ENCODE measurements at regions not wholly inside any gene's neighbourhood (a gene's known extent, or its start where the extent isn't known, plus 50 kb on each side); places are given as distances from the start of the nearest gene placed in this dataset.
A peak's percentile ranks its signal among the peaks of the same experiment; 100 is the strongest.
"Not testable (repeated sequence)": the region's sequence is repeated elsewhere in the genome, so short reads cannot be mapped to it uniquely, and the experiment has no call there.

DNA sequence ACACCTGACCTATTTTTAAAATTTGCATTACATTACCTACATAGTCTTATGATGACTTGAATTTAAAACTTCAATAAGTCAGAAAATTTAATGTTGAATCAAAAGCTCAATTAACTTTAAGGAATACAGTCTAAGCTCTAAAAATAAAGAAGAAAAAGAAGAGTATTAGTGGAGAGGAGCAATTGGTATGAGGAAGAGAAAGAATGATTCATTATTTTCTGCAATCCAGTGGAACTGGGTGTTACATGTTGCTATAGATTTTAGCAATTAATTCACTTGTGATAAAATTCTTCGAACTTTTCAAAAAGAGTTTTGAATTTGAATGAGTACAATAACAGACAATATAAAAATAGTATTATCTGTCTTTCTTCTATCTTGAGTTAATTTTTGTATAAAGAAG lies 158.9 kb upstream of the POT1 start:
- DNase-seq, result no peak

- no peak for DNase-seq
Observed at GRCh38 chr7:125085084-125085483, 155.5 kb upstream of the POT1 start.

GRCh38 chr7:125084196-125084595 lies 154.6 kb upstream of the POT1 start:
- no peak for DNase-seq

DNA sequence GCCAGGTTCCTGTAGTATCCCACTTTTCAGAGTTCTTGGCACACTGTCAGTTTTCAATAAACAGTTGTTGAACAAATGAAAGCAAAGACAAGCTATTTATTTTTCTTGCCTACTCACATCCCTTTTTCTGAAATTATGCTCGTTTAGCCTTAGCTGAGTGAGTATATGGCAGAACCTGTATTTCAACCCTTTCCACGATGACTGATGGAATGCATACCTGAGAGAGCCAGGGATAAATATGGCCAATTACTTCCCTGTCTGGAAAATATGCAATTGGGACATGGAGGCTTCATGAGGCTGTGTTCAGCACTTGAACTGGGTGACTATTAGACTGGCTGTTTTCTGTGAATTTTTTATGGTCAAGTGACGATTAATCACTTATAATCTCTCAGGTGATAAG lies 144.5 kb upstream of the POT1 start:
- DNase-seq, result no peak

DNA sequence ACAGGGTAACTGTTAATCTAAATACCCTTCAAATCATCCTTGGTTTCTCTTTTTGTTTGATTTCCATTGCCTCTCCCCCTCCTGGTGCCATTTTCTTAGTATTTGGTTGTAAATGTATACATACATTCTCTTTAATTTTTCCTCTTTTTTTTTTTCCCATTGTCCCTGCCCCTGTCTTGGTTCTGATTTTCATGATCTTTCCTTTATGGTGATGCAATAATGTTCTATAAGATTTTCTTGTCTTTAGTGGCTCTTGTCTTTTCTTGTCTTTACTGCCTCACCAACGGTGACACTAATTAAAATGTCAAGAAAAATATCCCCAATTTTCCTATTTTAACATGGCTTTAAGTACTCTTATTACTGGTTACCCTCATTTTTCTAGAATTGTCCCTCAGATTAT lies 135.9 kb upstream of the POT1 start:
- DNase-seq, result no peak

GRCh38 chr7:125065001-125065400 lies 135.4 kb upstream of the POT1 start:
- DNase-seq, result no peak

DNA sequence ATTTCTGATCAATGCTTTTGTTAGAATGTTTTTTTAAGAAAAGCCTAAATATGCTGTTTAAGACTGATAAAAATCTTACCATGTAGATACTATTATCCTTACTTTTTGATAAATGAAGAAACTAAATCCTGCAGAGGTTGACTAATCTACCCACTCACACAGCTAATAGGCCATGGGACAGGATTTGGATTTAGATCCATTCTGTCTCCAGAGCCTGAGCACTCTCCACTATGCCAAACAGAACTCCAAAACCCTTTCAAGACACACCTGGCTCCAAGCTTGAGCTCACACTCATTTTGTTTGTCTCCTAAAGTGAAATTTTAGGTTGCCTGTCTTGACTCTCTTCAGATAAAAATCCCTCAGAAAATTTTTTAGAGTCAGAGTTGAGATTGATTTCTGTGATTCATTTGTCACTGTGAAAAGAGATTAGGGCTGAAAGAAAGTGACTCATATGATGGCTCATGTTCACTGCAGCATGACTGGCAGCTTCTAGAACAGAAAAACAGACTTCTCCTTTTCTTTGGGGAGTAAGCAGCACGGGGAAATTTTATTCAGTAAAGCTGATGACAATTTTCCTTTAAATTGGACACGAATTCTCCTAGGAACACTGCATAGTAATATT lies 132.3 kb upstream of the POT1 start:
- DNase-seq, result no peak

DNA sequence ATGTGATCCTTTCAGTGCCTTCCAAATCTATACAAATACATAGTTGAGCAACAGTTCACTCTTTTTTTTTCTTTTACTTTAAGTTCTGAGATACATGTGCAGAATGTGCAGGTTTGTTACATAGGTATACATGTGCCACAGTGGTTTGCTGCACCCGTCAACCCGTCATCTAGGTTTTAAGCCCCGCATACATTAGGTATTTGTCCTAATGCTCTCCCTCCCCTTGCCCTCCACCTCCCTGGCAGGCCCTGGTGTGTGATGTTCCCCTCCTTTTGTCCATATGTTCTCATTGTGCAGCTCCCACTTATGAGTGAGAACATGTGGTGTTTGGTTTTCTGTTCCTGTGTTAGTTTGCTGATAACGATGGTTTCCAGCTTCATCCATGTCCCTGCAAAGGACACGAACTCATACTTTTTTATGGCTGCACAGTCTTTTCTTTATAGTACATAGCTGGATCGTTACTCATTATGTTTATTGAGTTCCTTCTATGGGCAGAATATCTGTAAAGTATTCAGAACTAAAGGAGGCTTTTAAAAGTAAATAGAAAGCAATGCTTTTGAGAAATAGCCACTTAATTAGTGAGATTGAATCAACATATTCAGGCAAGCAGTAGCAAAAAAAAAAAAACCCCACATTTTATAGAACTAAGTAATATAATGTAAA lies 131.6 kb upstream of the POT1 start:
- DNase-seq, result not testable (repeated sequence)

- DNase-seq, result peak; percentile 1
Observed at GRCh38 chr7:125059861-125060456, 130.3 kb upstream of the POT1 start.

GRCh38 chr7:125057963-125058362 lies 128.3 kb upstream of the POT1 start:
- no peak for DNase-seq

GRCh38 chr7:125055376-125055775 lies 125.8 kb upstream of the POT1 start:
- DNase-seq, result no peak

DNA sequence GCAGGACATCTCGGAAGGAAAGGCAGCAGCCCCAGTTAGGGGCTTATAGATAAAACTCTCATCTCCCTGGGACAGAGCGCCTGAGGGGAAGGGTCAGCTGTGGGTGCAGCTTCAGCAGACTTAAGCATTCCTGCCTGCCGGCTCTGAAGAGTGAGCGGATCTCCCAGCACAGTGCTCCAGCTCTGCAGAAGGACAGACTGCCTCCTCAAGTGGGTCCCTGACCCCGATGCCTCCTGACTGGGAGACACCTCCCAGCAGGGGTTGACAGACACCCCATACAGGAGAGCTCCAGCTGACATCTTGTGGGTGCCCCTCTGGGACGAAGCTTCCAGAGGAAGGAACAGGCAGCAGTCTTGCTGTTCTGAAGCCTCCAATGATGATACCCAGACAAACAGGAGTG lies 117.1 kb upstream of the POT1 start:
- DNase-seq, result no peak

DNA sequence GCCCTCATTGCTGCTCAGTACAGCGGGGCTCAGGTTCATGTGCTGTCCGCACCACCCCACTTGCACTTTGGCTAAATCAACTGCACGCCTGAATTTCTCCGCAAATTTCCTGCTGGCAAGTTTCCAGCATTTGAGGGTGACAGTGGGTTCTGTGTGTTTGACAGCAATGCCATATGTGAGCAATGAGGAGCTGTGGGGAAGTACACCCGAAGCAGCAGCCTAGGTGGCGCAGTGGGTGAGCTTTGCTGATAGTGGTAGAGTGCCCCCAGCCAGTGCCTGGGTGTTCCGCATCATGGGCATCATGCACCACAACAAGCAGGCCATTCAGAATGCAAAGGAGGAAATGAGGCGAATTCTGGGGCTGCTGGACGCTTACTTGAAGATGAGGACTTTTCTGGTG lies 103.9 kb upstream of the POT1 start:
- DNase-seq, result no peak

DNA sequence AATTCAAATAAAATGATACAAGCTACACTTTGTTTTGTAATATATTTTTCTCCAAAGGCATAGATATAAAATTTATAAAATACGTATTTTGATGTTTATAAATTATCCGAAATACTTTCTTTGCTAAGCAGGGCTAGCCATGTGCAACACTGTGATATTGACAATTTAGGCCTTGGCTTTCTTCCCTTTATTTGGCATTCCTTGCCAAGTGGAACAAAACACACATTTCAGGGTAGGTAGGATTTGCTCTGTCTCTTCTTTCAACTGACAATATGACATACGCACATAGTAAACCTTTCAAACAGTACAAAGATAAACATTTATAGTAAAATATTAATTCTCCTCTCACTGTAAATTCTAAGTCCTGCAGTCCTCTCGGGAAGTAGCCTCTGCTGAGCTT lies 103.3 kb upstream of the POT1 start:
- DNase-seq, result no peak

DNA sequence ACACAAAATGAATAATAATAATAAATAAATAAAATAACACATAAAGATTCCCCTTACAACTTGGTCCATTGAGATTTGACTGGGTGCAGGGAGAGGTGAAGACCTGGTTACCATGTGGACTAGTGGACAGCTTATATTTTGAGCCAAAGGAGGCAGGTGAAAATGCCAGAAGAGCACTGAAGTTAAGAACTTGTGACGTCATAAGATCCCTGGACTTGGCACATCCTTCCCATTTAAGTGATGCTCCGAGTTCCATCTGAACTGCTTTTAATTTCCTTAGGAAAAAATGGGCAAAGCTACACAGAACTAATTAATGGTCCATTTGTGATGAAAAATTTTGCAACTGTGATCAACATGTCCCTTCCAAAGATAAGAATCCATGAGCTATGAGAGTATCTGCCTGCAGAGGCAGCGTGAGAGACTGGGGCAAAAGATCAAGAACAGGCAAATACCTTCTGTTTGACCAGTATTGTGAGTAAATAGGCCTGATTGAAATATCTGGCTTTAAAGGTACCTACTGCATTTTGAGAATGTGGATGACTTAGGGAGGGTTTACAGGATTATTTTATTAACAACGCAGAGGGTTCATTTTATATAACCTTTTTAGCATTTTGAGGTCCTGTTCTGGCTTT lies 101.2 kb upstream of the POT1 start:
- DNase-seq, result no peak

GRCh38 chr7:125025620-125026019 lies 96.0 kb upstream of the POT1 start:
- no peak for DNase-seq

- no peak for DNase-seq
Observed at GRCh38 chr7:125020801-125021200, 91.2 kb upstream of the POT1 start.

GRCh38 chr7:125010540-125010939 lies 80.9 kb upstream of the POT1 start:
- DNase-seq, result no peak

- no peak for DNase-seq
Observed at GRCh38 chr7:124996778-124997177, 67.2 kb upstream of the POT1 start.

- DNase-seq, result no peak
Observed at GRCh38 chr7:124992851-124993562, 63.4 kb upstream of the POT1 start.

- no peak for DNase-seq
Observed at GRCh38 chr7:124989911-124990310, 60.3 kb upstream of the POT1 start.

Measured in COR-L47 (cell line).